ENCODE measurements at regions not wholly inside any gene's neighbourhood (a gene's known extent, or its start where the extent isn't known, plus 50 kb on each side); places are given as distances from the start of the nearest gene placed in this dataset.

GRCh38 chr22:49540084-49540912, 287.4 kb downstream of the BRD1 start:
- H3K27me3 ChIP-seq (ENCODE audit: control insufficient read depth in 1 of 2, insufficient read depth in 2 of 2, low read length in 2 of 2), result peaks cover 3 to 38% of the 10 kb centered on the region in 2 experiments
- in situ Hi-C loops (cut with HindIII; ENCODE audit: extremely low pct_ligation_motif_present, low pct_unique_long_range_greater_than_20kb), result no loop called here
- 39% methylated on average over 12 of the region's 23 CpGs for WGBS (ENCODE audit: low lambda C conversion rate)
- H3K79me2 ChIP-seq (ENCODE audit: insufficient read depth, low read length), result no peaks in the 10 kb centered on the region
- no peaks in the 10 kb centered on the region for H3K4me1 ChIP-seq (ENCODE audit: insufficient read depth, low read length)
- no TSS peak for BruUV-seq (replicated peaks)
- H3K9ac ChIP-seq (ENCODE audit: insufficient read depth, low read depth, low read length), result no peak overlapping the region
- H3K4me3 ChIP-seq (replicated peaks in 1 of 3; ENCODE audit: insufficient read depth in 1 of 3, low read depth in 2 of 3, low read length in 3 of 3), result no peak overlapping the region
- no peak overlapping the region for H2AFZ ChIP-seq (ENCODE audit: low read length)
- no peak for FAIRE-seq
- H3K9me3 ChIP-seq (ENCODE audit: low read length), result no peaks in the 10 kb centered on the region
- TF ChIP-seq ZNF816 (CRISPR knock-in tag; IDR thresholded peaks at IDR 0.05; ENCODE audit: borderline replicate concordance) (no peak), SIX1 (CRISPR knock-in tag; IDR thresholded peaks at IDR 0.05; ENCODE audit: borderline replicate concordance) (no peak), ZNF850 (CRISPR knock-in tag; conservative IDR thresholded peaks at IDR 0.05) (no peak), NFIC (IDR thresholded peaks at IDR 0.05; ENCODE audit: low read length) (no peak)
- TF ChIP-seq, protein P1, sequence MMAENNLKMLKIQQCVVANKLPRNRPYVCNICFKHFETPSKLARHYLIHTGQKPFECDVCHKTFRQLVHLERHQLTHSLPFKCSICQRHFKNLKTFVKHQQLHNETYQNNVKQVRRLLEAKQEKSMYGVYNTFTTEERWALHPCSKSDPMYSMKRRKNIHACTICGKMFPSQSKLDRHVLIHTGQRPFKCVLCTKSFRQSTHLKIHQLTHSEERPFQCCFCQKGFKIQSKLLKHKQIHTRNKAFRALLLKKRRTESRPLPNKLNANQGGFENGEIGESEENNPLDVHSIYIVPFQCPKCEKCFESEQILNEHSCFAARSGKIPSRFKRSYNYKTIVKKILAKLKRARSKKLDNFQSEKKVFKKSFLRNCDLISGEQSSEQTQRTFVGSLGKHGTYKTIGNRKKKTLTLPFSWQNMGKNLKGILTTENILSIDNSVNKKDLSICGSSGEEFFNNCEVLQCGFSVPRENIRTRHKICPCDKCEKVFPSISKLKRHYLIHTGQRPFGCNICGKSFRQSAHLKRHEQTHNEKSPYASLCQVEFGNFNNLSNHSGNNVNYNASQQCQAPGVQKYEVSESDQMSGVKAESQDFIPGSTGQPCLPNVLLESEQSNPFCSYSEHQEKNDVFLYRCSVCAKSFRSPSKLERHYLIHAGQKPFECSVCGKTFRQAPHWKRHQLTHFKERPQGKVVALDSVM (CRISPR knock-in tag; IDR thresholded peaks at IDR 0.05), result no peak
- TF ChIP-seq, protein P2, sequence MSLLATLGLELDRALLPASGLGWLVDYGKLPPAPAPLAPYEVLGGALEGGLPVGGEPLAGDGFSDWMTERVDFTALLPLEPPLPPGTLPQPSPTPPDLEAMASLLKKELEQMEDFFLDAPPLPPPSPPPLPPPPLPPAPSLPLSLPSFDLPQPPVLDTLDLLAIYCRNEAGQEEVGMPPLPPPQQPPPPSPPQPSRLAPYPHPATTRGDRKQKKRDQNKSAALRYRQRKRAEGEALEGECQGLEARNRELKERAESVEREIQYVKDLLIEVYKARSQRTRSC (CRISPR knock-in tag; IDR thresholded peaks at IDR 0.05; ENCODE audit: low read depth), result no peak
- TF ChIP-seq, protein P3, sequence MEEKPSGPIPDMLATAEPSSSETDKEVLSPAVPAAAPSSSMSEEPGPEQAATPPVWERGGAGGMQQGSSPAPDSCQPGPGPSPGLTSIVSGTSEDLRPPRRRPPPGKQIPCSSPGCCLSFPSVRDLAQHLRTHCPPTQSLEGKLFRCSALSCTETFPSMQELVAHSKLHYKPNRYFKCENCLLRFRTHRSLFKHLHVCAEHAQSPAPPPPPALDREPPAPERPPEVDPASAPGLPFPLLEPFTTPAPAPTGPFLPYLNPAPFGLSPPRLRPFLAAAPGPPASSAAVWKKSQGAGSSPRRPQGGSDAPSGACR (CRISPR knock-in tag; IDR thresholded peaks at IDR 0.05), result no peak
- no peak for DNase-seq (ENCODE audit: low spot score)
- no peak for ATAC-seq
- H3K4me2 ChIP-seq (ENCODE audit: low read depth, low read length), result no peak overlapping the region
- intact Hi-C loops (cut with micrococcal nuclease; ENCODE audit: unreplicated experiment), result no loop called here
- CTCF ChIA-PET (ENCODE audit: low intra/inter-chr PET ratio, low total read pairs), result no interaction called here
- peaks cover 3% of the 10 kb centered on the region; the same call in 1 of the 2 replicates for H4K20me1 ChIP-seq (ENCODE audit: insufficient read depth, low read length)
- POLR2A ChIA-PET, result no interaction called here
- no peak overlapping the region for H3K27ac ChIP-seq (ENCODE audit: extremely low read length, insufficient read depth, low read length)
- no peaks in the 10 kb centered on the region for H3K36me3 ChIP-seq (replicated peaks in 1 of 2; ENCODE audit: control insufficient read depth in 1 of 2, insufficient read depth in 2 of 2, low read length in 2 of 2)

Data from HepG2 (cell line).